CD4-positive, CD25-positive, alpha-beta regulatory T cell (primary cell): ENCODE measurements at regions not wholly inside any gene's neighbourhood (a gene's known extent, or its start where the extent isn't known, plus 50 kb on each side); places are given as distances from the start of the nearest gene placed in this dataset.

Experiments used
- ATAC-seq, 2 donors: fragments of 150-1000 bp; cut with Tn5 transposase; one replicate each; pipeline ENCODE4 v1.10.0; 2021; ENCODE audit warnings: low read depth in 2 of 2, moderate number of reproducible peaks in 2 of 2, moderate library complexity in 1 of 2
- DNase-seq, 3 donors: peaks; one replicate each; pipeline versions ENCODE4 v3.0.0 to v3.0.0-alpha.2; 2012 to 2022; ENCODE audit warnings: mixed read lengths in 1 of 3
- H3K27ac ChIP-seq: one replicate; pipeline ENCODE4 v1.7.0; 2013; ENCODE audit warnings: mild to moderate bottlenecking, low read length; ENCODE audit not compliant: insufficient read depth, poor library complexity, severe bottlenecking
- H3K27me3 ChIP-seq: one replicate; pipeline ENCODE4 v1.7.0; 2013; ENCODE audit warnings: low read length; ENCODE audit not compliant: control insufficient read depth, insufficient read depth
- H3K36me3 ChIP-seq: one replicate; pipeline ENCODE4 v1.7.0; 2013; ENCODE audit warnings: mild to moderate bottlenecking, low read length, moderate library complexity; ENCODE audit not compliant: control insufficient read depth, insufficient read depth
- H3K4me1 ChIP-seq: 2 replicates; pipeline ENCODE4 v1.7.0; 2013; ENCODE audit warnings: mild to moderate bottlenecking, low read length; ENCODE audit not compliant: insufficient read depth, control insufficient read depth, poor library complexity, severe bottlenecking
- H3K4me3 ChIP-seq: one replicate; pipeline ENCODE4 v1.7.0; 2013; ENCODE audit warnings: low read depth, mild to moderate bottlenecking, low read length, moderate library complexity
- H3K9me3 ChIP-seq, 2 experiments: 1 replicate in 1 of 2; 2 replicates in 1 of 2; pipeline ENCODE4 v1.7.0; 2013; ENCODE audit warnings: low read length in 2 of 2, mild to moderate bottlenecking in 1 of 2, moderate library complexity in 1 of 2; ENCODE audit not compliant: control insufficient read depth in 2 of 2
- H3K27ac Mint-ChIP-seq, 3 donors: one replicate each; pipeline ENCODE4 v1.8.0; 2020 to 2022; ENCODE audit warnings: mild to moderate bottlenecking in 3 of 3, mixed read lengths in 3 of 3, moderate library complexity in 2 of 3
- H3K27me3 Mint-ChIP-seq: one replicate; pipeline ENCODE4 v1.8.0; 2022; ENCODE audit warnings: mild to moderate bottlenecking, mixed read lengths
- H3K36me3 Mint-ChIP-seq: one replicate; pipeline ENCODE4 v1.8.0; 2020; ENCODE audit warnings: mixed read lengths
- H3K4me1 Mint-ChIP-seq, 4 donors: one replicate each; pipeline ENCODE4 v1.8.0; 2020 to 2022; ENCODE audit warnings: mixed read lengths in 4 of 4, mild to moderate bottlenecking in 1 of 4
- H3K4me3 Mint-ChIP-seq, 4 donors: one replicate each; pipeline ENCODE4 v1.8.0; 2020 to 2022; ENCODE audit warnings: mild to moderate bottlenecking in 4 of 4, mixed read lengths in 4 of 4, moderate library complexity in 3 of 4
- H3K9me3 Mint-ChIP-seq, 7 donors: one replicate each; pipeline ENCODE4 v1.8.0; 2020 to 2022; ENCODE audit warnings: mixed read lengths in 7 of 7, mild to moderate bottlenecking in 3 of 7, moderate library complexity in 2 of 7

DNA sequence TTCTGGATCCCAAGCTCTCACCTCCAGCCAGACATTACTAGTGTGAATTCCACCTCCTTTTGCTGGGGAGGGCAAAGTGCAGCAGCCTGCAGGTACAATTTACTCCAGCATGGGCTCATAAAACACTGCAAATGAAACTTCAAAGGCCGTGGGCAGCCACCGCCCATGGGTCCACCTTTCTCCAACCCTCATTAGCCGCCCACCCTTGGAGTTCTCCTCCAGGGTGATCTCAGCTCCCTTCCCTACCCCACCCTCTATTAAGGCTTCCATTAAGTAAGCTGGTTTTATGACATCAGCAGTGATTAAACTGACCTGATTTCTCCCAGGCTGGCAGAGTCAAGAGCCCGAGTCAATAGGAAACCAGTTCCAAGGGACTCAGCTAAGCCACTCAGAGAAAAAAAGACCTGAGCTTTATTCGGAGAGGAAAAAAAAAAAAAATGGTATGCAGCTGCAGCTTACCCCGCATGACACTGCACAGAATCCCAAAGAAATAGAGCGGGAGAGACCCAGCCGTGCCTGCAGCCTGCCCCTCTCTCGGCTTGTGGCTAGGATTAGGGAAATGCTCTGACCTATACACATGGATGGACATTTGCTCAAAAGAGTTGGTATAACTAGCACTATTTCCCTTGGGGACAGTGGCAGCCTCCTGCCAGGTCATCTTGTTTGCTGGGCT, 319.6 kb downstream of the PTTG2 start:
- no peaks in the 10 kb centered on the region for H3K4me1 ChIP-seq
- H3K27ac ChIP-seq, result no peak overlapping the region
- Mint-ChIP-seq H3K4me3 (no peak overlapping the region), H3K9me3 (peaks cover 0 to 8% (median 0%) of the 10 kb centered on the region in 7 donors), H3K4me1 (peaks cover 0 to 2% (median under 1%) of the 10 kb centered on the region in 4 donors), H3K36me3 (no peaks in the 10 kb centered on the region), H3K27ac (peak overlapping the region in 1 of 3 donors; percentile 56), H3K27me3 (peaks cover 4% of the 10 kb centered on the region)
- no peak overlapping the region for H3K4me3 ChIP-seq
- no peaks in the 10 kb centered on the region for H3K9me3 ChIP-seq
- no peak for DNase-seq
- ATAC-seq, result no peak
- H3K27me3 ChIP-seq, result no peaks in the 10 kb centered on the region
- H3K36me3 ChIP-seq, result no peaks in the 10 kb centered on the region

GRCh38 chr4:38280323-38280706, 320.1 kb downstream of the PTTG2 start:
- DNase-seq (no peak), ATAC-seq (no peak)
- H3K36me3 Mint-ChIP-seq, result no peaks in the 10 kb centered on the region
- H3K4me3 ChIP-seq, result no peak overlapping the region
- peaks cover 0 to 6% (median 3%) of the 10 kb centered on the region in 4 donors for H3K4me1 Mint-ChIP-seq
- H3K9me3 Mint-ChIP-seq, result peaks cover 0 to 8% (median 2%) of the 10 kb centered on the region in 7 donors
- H3K4me3 Mint-ChIP-seq, result no peak overlapping the region
- no peak overlapping the region for H3K27ac ChIP-seq
- peaks cover 4% of the 10 kb centered on the region for H3K27me3 Mint-ChIP-seq
- H3K27ac Mint-ChIP-seq, result peak overlapping the region in 1 of 3 donors; percentile 56
- no peaks in the 10 kb centered on the region for H3K9me3 ChIP-seq
- no peaks in the 10 kb centered on the region for H3K4me1 ChIP-seq
- no peaks in the 10 kb centered on the region for H3K27me3 ChIP-seq
- H3K36me3 ChIP-seq, result no peaks in the 10 kb centered on the region

- Histone ChIP-seq H3K27ac (no peak overlapping the region), H3K36me3 (no peaks in the 10 kb centered on the region), H3K4me3 (no peak overlapping the region), H3K4me1 (no peaks in the 10 kb centered on the region), H3K27me3 (no peaks in the 10 kb centered on the region), H3K9me3 (no peaks in the 10 kb centered on the region)
- H3K4me3 Mint-ChIP-seq, result no peak overlapping the region
- peaks cover 4% of the 10 kb centered on the region for H3K27me3 Mint-ChIP-seq
- DNase-seq (no peak), ATAC-seq (no peak)
- no peaks in the 10 kb centered on the region for H3K36me3 Mint-ChIP-seq
- H3K27ac Mint-ChIP-seq, result peak overlapping the region in 1 of 3 donors; percentile 4
- peaks cover 0 to 8% (median 2%) of the 10 kb centered on the region in 7 donors for H3K9me3 Mint-ChIP-seq
- H3K4me1 Mint-ChIP-seq, result peaks cover 0 to 6% (median 3%) of the 10 kb centered on the region in 4 donors
Measured at GRCh38 chr4:38281371-38282071, 321.3 kb downstream of the PTTG2 start.

- DNase-seq (no peak), ATAC-seq (no peak)
- no peaks in the 10 kb centered on the region for H3K36me3 Mint-ChIP-seq
- no peaks in the 10 kb centered on the region for H3K9me3 ChIP-seq
- H3K27ac ChIP-seq, result no peak overlapping the region
- no peak overlapping the region for H3K4me3 Mint-ChIP-seq
- no peaks in the 10 kb centered on the region for H3K36me3 ChIP-seq
- H3K4me1 Mint-ChIP-seq, result peaks cover 0 to 6% (median 3%) of the 10 kb centered on the region in 4 donors
- peaks cover 0 to 3% (median 0%) of the 10 kb centered on the region in 7 donors for H3K9me3 Mint-ChIP-seq
- no peaks in the 10 kb centered on the region for H3K27me3 ChIP-seq
- H3K4me1 ChIP-seq, result no peaks in the 10 kb centered on the region
- peaks cover 4% of the 10 kb centered on the region for H3K27me3 Mint-ChIP-seq
- H3K27ac Mint-ChIP-seq, result no peak overlapping the region
- H3K4me3 ChIP-seq, result no peak overlapping the region
Measured at GRCh38 chr4:38283724-38284123, 323.5 kb downstream of the PTTG2 start.

- no peaks in the 10 kb centered on the region for H3K27me3 ChIP-seq
- H3K4me1 ChIP-seq, result no peaks in the 10 kb centered on the region
- no peak for ATAC-seq
- Mint-ChIP-seq H3K9me3 (peaks cover 0 to 3% (median 0%) of the 10 kb centered on the region in 7 donors), H3K4me1 (peaks cover 0 to 6% (median 3%) of the 10 kb centered on the region in 4 donors), H3K4me3 (no peak overlapping the region), H3K36me3 (no peaks in the 10 kb centered on the region), H3K27me3 (peaks cover 4% of the 10 kb centered on the region), H3K27ac (no peak overlapping the region)
- DNase-seq, result no peak
- no peaks in the 10 kb centered on the region for H3K36me3 ChIP-seq
- H3K9me3 ChIP-seq, result no peaks in the 10 kb centered on the region
- no peak overlapping the region for H3K4me3 ChIP-seq
- no peak overlapping the region for H3K27ac ChIP-seq
Measured at GRCh38 chr4:38284294-38285030, 324.3 kb downstream of the PTTG2 start.

DNA sequence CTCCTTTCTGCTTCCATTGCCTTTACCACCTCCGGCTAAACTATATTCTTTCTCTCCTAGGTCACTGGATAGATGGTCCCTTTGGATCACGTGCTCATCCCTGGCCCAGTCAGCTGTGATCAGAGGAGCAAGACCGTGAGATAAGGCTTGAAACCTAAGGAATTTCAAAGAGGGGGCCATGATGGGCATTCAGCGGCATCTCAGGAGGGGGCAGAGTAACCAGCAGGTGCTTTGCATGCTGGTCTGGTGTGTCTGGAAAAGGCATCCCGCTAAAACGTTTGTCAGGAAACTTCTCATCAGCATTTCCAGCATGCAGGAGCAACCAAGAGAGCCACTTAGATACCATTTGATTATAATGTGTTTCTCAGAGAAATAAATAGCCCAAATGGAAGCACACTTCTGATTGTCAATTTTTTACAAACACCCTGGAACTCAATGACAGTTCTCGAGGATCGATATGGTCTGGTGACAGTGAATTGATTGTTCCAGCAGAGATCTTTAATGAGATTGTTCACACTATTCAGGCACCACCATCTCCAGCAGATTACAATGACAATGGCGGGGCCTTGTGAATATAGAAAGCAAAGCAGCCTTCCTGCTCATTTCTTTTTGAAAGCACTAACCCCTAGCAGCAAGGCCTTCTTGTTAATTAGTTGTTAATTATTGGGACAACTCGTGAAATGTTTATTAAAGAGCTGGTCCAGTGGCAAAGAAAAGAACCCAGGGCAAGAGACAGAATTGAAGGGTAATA, 327.1 kb downstream of the PTTG2 start:
- Histone ChIP-seq H3K4me3 (no peak overlapping the region), H3K36me3 (no peaks in the 10 kb centered on the region), H3K27ac (no peak overlapping the region), H3K9me3 (no peaks in the 10 kb centered on the region), H3K27me3 (no peaks in the 10 kb centered on the region), H3K4me1 (no peaks in the 10 kb centered on the region)
- H3K9me3 Mint-ChIP-seq, result peaks cover 0 to 4% (median 0%) of the 10 kb centered on the region in 7 donors
- ATAC-seq (no peak), DNase-seq (no peak)
- no peak overlapping the region for H3K27ac Mint-ChIP-seq
- no peak overlapping the region for H3K4me3 Mint-ChIP-seq
- no peaks in the 10 kb centered on the region for H3K27me3 Mint-ChIP-seq
- H3K36me3 Mint-ChIP-seq, result no peaks in the 10 kb centered on the region
- peaks cover 0 to 6% (median 4%) of the 10 kb centered on the region in 4 donors for H3K4me1 Mint-ChIP-seq

GRCh38 chr4:38289553-38289952, 329.4 kb downstream of the PTTG2 start:
- Mint-ChIP-seq H3K4me3 (no peak overlapping the region), H3K27ac (peak overlapping the region in 2 of 3 donors; percentile 27 to 33), H3K4me1 (peaks cover 0 to 6% (median 4%) of the 10 kb centered on the region in 4 donors), H3K9me3 (peaks cover 3 to 15% (median 7%) of the 10 kb centered on the region in 7 donors), H3K36me3 (no peaks in the 10 kb centered on the region), H3K27me3 (no peaks in the 10 kb centered on the region)
- ATAC-seq (no peak), DNase-seq (no peak)
- Histone ChIP-seq H3K4me1 (no peaks in the 10 kb centered on the region), H3K27ac (no peak overlapping the region), H3K27me3 (no peaks in the 10 kb centered on the region), H3K4me3 (no peak overlapping the region), H3K36me3 (no peaks in the 10 kb centered on the region), H3K9me3 (peaks cover 5 to 11% of the 10 kb centered on the region in 2 experiments)
